Neural cell (in vitro differentiated cells): ENCODE measurements at regions not wholly inside any gene's neighbourhood (a gene's known extent, or its start where the extent isn't known, plus 50 kb on each side); places are given as distances from the start of the nearest gene placed in this dataset.

Experiments
- H2AFZ ChIP-seq: fragments of 200-600, 300-800 bp; sonication (generic), shearing (Covaris generic); 2 replicates; pipeline ENCODE4 v1.6.0; 2014; ENCODE audit warnings: low read depth, mild to moderate bottlenecking, antibody characterized with exemption, low read length, moderate library complexity
- H3F3A ChIP-seq: fragments of 200-600 bp; shearing (Covaris generic); 2 replicates; pipeline ENCODE4 v1.6.1; 2016; ENCODE audit warnings: mild to moderate bottlenecking, moderate library complexity, mixed read lengths, antibody characterized with exemption, low read length; ENCODE audit not compliant: insufficient read depth, poor library complexity, severe bottlenecking
- H3K27ac ChIP-seq: fragments of 200-600, 300-800 bp; sonication (generic), shearing (Covaris generic); 2 replicates; pipeline ENCODE4 v1.5.1; 2014; ENCODE audit warnings: mild to moderate bottlenecking, low read length, moderate library complexity
- H3K27me3 ChIP-seq: fragments of 300-800, 200-600 bp; sonication (generic), shearing (Covaris generic); 2 replicates; pipeline ENCODE4 v1.6.0; 2014; ENCODE audit warnings: mild to moderate bottlenecking, low read depth, low read length, moderate library complexity; ENCODE audit not compliant: insufficient read depth
- H3K36me3 ChIP-seq: fragments of 300-800, 200-600 bp; sonication (generic), shearing (Covaris generic); 2 replicates; pipeline ENCODE4 v1.5.1; 2014; ENCODE audit warnings: mild to moderate bottlenecking, antibody characterized with exemption, low read length, moderate library complexity; ENCODE audit not compliant: insufficient read depth
- H3K4me2 ChIP-seq: fragments of 300-800, 200-600 bp; sonication (generic), shearing (Covaris generic); 2 replicates; pipeline ENCODE4 v1.6.0; 2014; ENCODE audit warnings: mild to moderate bottlenecking, low read length
- H3K4me3 ChIP-seq: fragments of 300-800, 200-600 bp; sonication (generic), shearing (Covaris generic); 2 replicates; pipeline ENCODE4 v1.5.1; 2014; ENCODE audit warnings: mild to moderate bottlenecking, low read length, moderate library complexity
- H3K79me2 ChIP-seq: fragments of 200-600 bp; shearing (Covaris generic); replicated peaks from 2 replicates; pipeline ENCODE4 v1.6.0; 2014; ENCODE audit warnings: mild to moderate bottlenecking, low read length, moderate library complexity; ENCODE audit not compliant: insufficient read depth
- H3K9ac ChIP-seq: fragments of 300-800, 200-600 bp; sonication (generic), shearing (Covaris generic); 2 replicates; pipeline ENCODE4 v1.6.1; 2016; ENCODE audit warnings: mild to moderate bottlenecking, low read length, mixed read lengths
- H3K9me2 ChIP-seq: fragments of 200-600 bp; shearing (Covaris generic); 2 replicates; pipeline ENCODE4 v1.6.1; 2016; ENCODE audit warnings: mild to moderate bottlenecking, low read length, mixed read lengths; ENCODE audit not compliant: insufficient read depth
- H3K9me3 ChIP-seq: fragments of 200-600, 300-800 bp; sonication (generic), shearing (Covaris generic); 2 replicates; pipeline ENCODE4 v1.6.1; 2016; ENCODE audit warnings: mild to moderate bottlenecking, mixed run types, low read length, moderate library complexity, mixed read lengths
- H4K20me1 ChIP-seq: fragments of 200-600 bp; shearing (Covaris generic); 2 replicates; pipeline ENCODE4 v1.6.1; 2016; ENCODE audit warnings: mild to moderate bottlenecking, mixed run types; ENCODE audit not compliant: insufficient read depth
- EP300 ChIP-seq: fragments of 450-650 bp; conservative IDR thresholded peaks from 2 replicates; pipeline ENCODE4 v1.6.1; 2014; ENCODE audit warnings: antibody characterized with exemption, mild to moderate bottlenecking, moderate library complexity; ENCODE audit not compliant: poor library complexity, severe bottlenecking
- EZH2 ChIP-seq: fragments of 200-600, 300-800 bp; shearing (Covaris generic), sonication (generic); IDR thresholded peaks from 2 replicates; pipeline ENCODE4 v1.6.1; 2014; ENCODE audit warnings: antibody characterized with exemption, low read length, borderline replicate concordance, mild to moderate bottlenecking; ENCODE audit not compliant: insufficient read depth, poor library complexity, severe bottlenecking
- MXI1 ChIP-seq: fragments of 450-650 bp; conservative IDR thresholded peaks from 2 replicates; pipeline ENCODE4 v1.6.1; 2014; ENCODE audit warnings: antibody characterized with exemption, mild to moderate bottlenecking; ENCODE audit not compliant: poor library complexity, severe bottlenecking
- POLR2AphosphoS5 ChIP-seq: IDR thresholded peaks from 2 replicates; pipeline ENCODE4 v1.6.1; 2012
- RAD21 ChIP-seq: fragments of 450-650 bp; conservative IDR thresholded peaks from 2 replicates; pipeline ENCODE4 v1.6.1; 2014; ENCODE audit warnings: antibody characterized with exemption, mild to moderate bottlenecking, moderate library complexity
- SMC3 ChIP-seq: fragments of 450-650 bp; conservative IDR thresholded peaks from 2 replicates; pipeline ENCODE4 v1.6.1; 2014; ENCODE audit warnings: antibody characterized with exemption, mild to moderate bottlenecking, moderate library complexity; ENCODE audit not compliant: poor library complexity
- TAF1 ChIP-seq: IDR thresholded peaks from 2 replicates; pipeline ENCODE4 v1.6.1; 2012; ENCODE audit warnings: low read depth
- TF ChIP-seq, protein P1 (sequence below): IDR thresholded peaks from 2 replicates; pipeline ENCODE4 v1.6.1; 2012; ENCODE audit warnings: borderline replicate concordance
- TF ChIP-seq, protein P2 (sequence below): fragments of 450-650 bp; IDR thresholded peaks from 2 replicates; pipeline ENCODE4 v1.5.1; 2014; ENCODE audit warnings: antibody characterized with exemption, mild to moderate bottlenecking, moderate library complexity; ENCODE audit not compliant: poor library complexity, severe bottlenecking

DNA sequence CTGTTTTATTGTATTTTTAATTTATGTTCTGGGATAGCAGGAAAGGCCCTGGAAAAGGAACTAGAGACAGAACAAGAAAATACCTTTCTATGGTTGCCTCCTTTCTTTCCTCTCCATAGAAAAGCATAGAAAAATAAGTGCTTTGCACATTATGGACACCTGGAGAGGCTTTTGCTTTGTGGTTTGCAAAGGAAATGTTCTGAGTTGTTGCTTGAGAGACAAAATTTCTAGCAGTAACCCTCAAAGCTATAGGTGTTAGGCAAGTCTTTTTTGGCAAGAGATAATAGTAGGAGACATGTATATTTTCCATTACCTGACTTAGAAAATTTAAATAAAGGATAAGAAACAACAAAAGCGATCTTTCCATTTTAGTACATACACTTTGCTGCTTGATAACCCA lies 378.6 kb upstream of the PRKCQ start:
- H3K4me2 ChIP-seq = no peak overlapping the region
- no peak overlapping the region for H3K27ac ChIP-seq
- no peaks in the 10 kb centered on the region for H3K9me2 ChIP-seq
- no peak overlapping the region for H3K4me3 ChIP-seq
- H3K9me3 ChIP-seq = no peaks in the 10 kb centered on the region
- H2AFZ ChIP-seq = no peak overlapping the region
- H3K9ac ChIP-seq = no peak overlapping the region
- TF ChIP-seq, protein P1, sequence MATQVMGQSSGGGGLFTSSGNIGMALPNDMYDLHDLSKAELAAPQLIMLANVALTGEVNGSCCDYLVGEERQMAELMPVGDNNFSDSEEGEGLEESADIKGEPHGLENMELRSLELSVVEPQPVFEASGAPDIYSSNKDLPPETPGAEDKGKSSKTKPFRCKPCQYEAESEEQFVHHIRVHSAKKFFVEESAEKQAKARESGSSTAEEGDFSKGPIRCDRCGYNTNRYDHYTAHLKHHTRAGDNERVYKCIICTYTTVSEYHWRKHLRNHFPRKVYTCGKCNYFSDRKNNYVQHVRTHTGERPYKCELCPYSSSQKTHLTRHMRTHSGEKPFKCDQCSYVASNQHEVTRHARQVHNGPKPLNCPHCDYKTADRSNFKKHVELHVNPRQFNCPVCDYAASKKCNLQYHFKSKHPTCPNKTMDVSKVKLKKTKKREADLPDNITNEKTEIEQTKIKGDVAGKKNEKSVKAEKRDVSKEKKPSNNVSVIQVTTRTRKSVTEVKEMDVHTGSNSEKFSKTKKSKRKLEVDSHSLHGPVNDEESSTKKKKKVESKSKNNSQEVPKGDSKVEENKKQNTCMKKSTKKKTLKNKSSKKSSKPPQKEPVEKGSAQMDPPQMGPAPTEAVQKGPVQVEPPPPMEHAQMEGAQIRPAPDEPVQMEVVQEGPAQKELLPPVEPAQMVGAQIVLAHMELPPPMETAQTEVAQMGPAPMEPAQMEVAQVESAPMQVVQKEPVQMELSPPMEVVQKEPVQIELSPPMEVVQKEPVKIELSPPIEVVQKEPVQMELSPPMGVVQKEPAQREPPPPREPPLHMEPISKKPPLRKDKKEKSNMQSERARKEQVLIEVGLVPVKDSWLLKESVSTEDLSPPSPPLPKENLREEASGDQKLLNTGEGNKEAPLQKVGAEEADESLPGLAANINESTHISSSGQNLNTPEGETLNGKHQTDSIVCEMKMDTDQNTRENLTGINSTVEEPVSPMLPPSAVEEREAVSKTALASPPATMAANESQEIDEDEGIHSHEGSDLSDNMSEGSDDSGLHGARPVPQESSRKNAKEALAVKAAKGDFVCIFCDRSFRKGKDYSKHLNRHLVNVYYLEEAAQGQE = no peak
- TF ChIP-seq POLR2AphosphoS5 = no peak
- no peak for TF ChIP-seq SMC3
- no peak for TF ChIP-seq MXI1
- TF ChIP-seq RAD21 = no peak
- TF ChIP-seq TAF1 = no peak
- TF ChIP-seq EZH2 = no peak
- TF ChIP-seq, protein P2, sequence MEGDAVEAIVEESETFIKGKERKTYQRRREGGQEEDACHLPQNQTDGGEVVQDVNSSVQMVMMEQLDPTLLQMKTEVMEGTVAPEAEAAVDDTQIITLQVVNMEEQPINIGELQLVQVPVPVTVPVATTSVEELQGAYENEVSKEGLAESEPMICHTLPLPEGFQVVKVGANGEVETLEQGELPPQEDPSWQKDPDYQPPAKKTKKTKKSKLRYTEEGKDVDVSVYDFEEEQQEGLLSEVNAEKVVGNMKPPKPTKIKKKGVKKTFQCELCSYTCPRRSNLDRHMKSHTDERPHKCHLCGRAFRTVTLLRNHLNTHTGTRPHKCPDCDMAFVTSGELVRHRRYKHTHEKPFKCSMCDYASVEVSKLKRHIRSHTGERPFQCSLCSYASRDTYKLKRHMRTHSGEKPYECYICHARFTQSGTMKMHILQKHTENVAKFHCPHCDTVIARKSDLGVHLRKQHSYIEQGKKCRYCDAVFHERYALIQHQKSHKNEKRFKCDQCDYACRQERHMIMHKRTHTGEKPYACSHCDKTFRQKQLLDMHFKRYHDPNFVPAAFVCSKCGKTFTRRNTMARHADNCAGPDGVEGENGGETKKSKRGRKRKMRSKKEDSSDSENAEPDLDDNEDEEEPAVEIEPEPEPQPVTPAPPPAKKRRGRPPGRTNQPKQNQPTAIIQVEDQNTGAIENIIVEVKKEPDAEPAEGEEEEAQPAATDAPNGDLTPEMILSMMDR = no peak
- no peaks in the 10 kb centered on the region for H3K79me2 ChIP-seq
- no peaks in the 10 kb centered on the region for H3K36me3 ChIP-seq
- no peaks in the 10 kb centered on the region for H3F3A ChIP-seq
- no peaks in the 10 kb centered on the region for H4K20me1 ChIP-seq
- no peaks in the 10 kb centered on the region for H3K27me3 ChIP-seq

DNA sequence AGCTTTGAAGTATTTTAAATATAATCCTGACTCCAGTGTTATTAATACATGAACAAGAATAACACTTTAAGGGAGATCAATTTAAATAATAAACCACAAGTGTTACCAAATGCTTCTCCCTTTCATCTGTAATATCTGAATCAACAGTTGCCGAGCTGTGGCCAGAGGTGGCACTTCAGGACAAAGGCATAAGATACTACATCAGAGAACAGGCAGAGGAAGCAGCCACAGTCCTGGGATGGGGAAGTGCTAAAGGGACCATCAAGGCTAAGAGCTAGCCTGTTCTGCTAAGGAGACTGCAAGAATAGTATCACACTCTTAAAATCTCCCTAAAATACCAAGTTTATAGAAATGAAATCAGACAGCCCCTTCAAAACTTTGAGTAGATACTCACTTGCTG lies 378.2 kb upstream of the PRKCQ start:
- H3K27me3 ChIP-seq = no peaks in the 10 kb centered on the region
- H3K9me3 ChIP-seq = no peaks in the 10 kb centered on the region
- H3K79me2 ChIP-seq = no peaks in the 10 kb centered on the region
- H3K4me2 ChIP-seq = no peak overlapping the region
- no peak overlapping the region for H3K9ac ChIP-seq
- H3K4me3 ChIP-seq = no peak overlapping the region
- no peaks in the 10 kb centered on the region for H4K20me1 ChIP-seq
- no peaks in the 10 kb centered on the region for H3K36me3 ChIP-seq
- no peak overlapping the region for H3K27ac ChIP-seq
- H3K9me2 ChIP-seq = no peaks in the 10 kb centered on the region
- TF ChIP-seq RAD21 (no peak), EZH2 (no peak), MXI1 (no peak), EP300 (no peak), SMC3 (no peak), TAF1 (no peak), POLR2AphosphoS5 (no peak)
- TF ChIP-seq, protein P2 = no peak
- TF ChIP-seq, protein P1 = no peak
- no peaks in the 10 kb centered on the region for H3F3A ChIP-seq
- H2AFZ ChIP-seq = no peak overlapping the region
